Left hindlimb (tissue), 1 donor: ENCODE measurements at regions not wholly inside any gene's neighbourhood (a gene's known extent, or its start where the extent isn't known, plus 50 kb on each side); places are given as distances from the start of the nearest gene placed in this dataset.

Experiments
- DNase-seq: peaks from one replicate; pipeline ENCODE4 v3.0.0-alpha.2; 2018

GRCh38 chr2:144595686-144596072, 75.8 kb upstream of the ZEB2 start:
- DNase-seq = no peak

- no peak for DNase-seq
These were observed 75.4 kb upstream of the ZEB2 start for GRCh38 chr2:144595279-144595678.

GRCh38 chr2:144593803-144594202, 73.9 kb upstream of the ZEB2 start:
- DNase-seq = no peak

GRCh38 chr2:144592500-144593256, 72.8 kb upstream of the ZEB2 start:
- DNase-seq = no peak

GRCh38 chr2:144587306-144587705, 67.4 kb upstream of the ZEB2 start:
- DNase-seq = no peak

GRCh38 chr2:144586476-144586875, 66.6 kb upstream of the ZEB2 start:
- no peak for DNase-seq

- no peak for DNase-seq
These were observed 64.0 kb upstream of the ZEB2 start for GRCh38 chr2:144583741-144584453.

- DNase-seq = no peak
These were observed 63.4 kb upstream of the ZEB2 start for GRCh38 chr2:144583381-144583729.

GRCh38 chr2:144582651-144583380, 62.9 kb upstream of the ZEB2 start:
- no peak for DNase-seq

GRCh38 chr2:144580521-144581161, 60.7 kb upstream of the ZEB2 start:
- DNase-seq = no peak

- DNase-seq = no peak
These were observed 59.6 kb upstream of the ZEB2 start for GRCh38 chr2:144579556-144579955.

- DNase-seq = no peak
These were observed 58.2 kb upstream of the ZEB2 start for GRCh38 chr2:144578099-144578498.

- DNase-seq = no peak
These were observed 53.1 kb upstream of the ZEB2 start for GRCh38 chr2:144572977-144573376.

GRCh38 chr2:144571770-144572169, 51.9 kb upstream of the ZEB2 start:
- no peak for DNase-seq

- DNase-seq = no peak
These were observed 50.6 kb upstream of the ZEB2 start for GRCh38 chr2:144570566-144570965.
